VCaP (cell line): ENCODE measurements at regions not wholly inside any gene's neighbourhood (a gene's known extent, or its start where the extent isn't known, plus 50 kb on each side); places are given as distances from the start of the nearest gene placed in this dataset.

ENCODE experiments used
- H3K27ac ChIP-seq: fragments of 450-650 bp; 2 replicates; pipeline ENCODE4 v1.5.1; 2017
- TF ChIP-seq, protein P1 (sequence below): fragments of 450-650 bp; conservative IDR thresholded peaks from 2 replicates; pipeline ENCODE4 v1.5.1; 2017; ENCODE audit warnings: mild to moderate bottlenecking, moderate library complexity

DNA sequence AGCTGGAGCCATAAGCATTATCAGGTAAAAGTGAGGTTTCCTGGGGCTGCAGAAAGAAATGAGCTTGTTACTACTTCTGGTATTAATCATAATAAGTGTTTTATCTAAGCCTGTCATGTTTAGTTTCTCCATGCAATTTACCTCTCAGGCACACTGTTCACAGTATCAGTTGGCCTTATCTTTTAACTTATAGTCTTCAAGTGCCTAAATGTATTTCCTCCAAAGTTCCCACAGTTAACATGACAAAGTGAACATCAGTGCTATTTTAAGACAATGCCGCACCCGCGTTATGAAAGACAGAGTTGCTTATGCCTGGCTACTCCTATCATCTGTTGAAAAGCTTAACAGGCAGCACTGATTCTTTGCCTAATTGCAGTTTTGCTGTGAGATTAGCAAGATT, 408.7 kb upstream of the FAM241A start:
- no peak overlapping the region for H3K27ac ChIP-seq
- TF ChIP-seq, protein P1, sequence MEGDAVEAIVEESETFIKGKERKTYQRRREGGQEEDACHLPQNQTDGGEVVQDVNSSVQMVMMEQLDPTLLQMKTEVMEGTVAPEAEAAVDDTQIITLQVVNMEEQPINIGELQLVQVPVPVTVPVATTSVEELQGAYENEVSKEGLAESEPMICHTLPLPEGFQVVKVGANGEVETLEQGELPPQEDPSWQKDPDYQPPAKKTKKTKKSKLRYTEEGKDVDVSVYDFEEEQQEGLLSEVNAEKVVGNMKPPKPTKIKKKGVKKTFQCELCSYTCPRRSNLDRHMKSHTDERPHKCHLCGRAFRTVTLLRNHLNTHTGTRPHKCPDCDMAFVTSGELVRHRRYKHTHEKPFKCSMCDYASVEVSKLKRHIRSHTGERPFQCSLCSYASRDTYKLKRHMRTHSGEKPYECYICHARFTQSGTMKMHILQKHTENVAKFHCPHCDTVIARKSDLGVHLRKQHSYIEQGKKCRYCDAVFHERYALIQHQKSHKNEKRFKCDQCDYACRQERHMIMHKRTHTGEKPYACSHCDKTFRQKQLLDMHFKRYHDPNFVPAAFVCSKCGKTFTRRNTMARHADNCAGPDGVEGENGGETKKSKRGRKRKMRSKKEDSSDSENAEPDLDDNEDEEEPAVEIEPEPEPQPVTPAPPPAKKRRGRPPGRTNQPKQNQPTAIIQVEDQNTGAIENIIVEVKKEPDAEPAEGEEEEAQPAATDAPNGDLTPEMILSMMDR, result no peak

DNA sequence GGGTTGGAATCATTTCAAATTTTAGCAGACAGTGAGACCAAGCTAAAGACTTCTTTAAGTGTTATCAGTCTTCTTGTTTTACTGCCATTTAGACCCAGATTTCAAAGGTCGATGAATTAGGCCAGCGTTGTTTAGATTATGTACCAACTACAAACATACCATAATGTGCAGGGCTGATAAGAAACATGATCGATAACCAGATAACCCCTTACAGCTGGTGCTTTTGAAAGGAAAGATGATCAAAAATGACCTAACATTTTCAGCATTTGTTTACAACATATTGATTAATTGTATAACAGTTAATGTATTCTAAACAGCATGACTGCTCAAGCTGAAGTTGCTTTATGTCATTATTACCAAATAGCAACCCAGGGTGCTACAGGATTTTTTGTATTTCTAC, 400.4 kb upstream of the FAM241A start:
- H3K27ac ChIP-seq, result no peak overlapping the region
- TF ChIP-seq, protein P1, result no peak

DNA sequence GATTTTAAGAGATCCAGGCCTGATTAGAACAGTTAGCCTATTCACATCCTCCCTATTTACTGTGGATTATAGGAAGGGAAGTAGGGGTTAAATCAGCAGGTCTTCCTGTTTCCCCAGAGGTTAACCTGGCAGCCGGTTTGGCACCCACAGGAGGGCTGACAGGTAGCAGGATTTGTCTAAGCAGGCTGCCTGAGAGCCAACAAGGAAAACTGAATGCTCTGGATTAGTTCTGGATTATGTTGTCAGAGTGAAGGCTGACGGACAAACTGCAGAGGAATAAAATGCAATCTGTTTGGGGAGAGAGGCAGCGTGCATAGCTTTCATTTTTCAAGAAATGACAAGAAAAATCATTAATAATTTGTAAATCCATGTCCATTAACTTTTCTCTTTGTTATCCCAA, 397.1 kb upstream of the FAM241A start:
- TF ChIP-seq, protein P1, result no peak
- H3K27ac ChIP-seq, result no peak overlapping the region

DNA sequence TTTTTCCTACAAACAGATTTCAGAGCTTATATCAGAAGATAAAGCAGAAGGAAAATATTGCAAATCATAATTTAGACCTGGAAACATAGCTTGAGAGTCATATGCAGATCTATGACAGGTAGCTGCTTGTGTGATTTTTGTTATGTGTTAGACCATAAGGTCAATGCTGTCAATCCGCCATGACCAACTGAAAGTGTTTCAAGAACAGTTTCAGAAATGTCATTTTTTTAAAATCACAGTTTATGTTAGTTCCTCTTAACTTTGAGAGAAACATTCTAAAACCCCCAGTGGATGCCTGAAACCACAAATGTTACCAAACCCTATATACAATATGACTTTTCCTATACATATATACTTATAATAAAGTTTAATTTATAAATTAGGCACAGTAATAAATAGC, 391.3 kb upstream of the FAM241A start:
- TF ChIP-seq, protein P1, result no peak
- no peak overlapping the region for H3K27ac ChIP-seq

DNA sequence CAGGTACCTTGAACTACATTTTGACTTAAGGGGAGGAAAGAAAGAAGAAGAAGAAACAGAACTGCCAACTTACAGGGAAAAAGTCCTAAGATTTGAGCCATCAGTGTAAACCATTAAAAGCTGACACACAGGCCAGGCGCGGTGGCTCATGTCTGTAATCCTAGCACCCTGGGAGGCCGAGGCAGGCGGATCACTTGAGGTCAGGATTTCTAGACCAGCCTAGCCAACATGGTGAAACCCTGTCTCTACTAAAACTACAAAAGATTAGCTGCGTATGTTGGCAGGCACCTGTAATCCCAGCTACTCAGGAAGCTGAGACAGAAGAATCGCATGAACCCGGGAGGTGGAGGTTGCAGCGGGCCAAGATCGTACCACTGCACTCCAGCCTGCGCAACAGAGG, 389.7 kb upstream of the FAM241A start:
- H3K27ac ChIP-seq, result no peak overlapping the region

DNA sequence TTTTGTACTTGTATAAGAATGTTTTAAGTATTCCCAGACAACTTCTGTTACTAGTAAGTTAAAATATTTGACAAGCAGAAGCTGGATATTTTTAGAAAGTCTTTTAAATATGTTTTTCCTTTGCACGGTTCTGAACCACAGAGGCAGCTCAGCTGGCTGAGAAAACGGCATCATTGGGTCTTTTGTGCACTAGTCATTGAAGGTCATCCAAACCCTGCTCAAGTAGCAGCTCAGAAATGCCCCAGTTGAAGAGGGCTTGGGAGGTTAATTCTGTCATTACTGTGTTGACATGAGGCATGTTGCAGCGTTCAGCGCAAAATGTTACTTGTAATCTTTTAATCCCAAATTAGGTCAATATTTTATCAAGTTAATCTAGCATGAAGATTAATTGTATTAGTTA, 383.7 kb upstream of the FAM241A start:
- TF ChIP-seq, protein P1, result no peak
- H3K27ac ChIP-seq, result no peak overlapping the region

More for the DNA sequence above, 389.7 kb upstream of the FAM241A start:
- TF ChIP-seq, protein P1, result no peak

DNA sequence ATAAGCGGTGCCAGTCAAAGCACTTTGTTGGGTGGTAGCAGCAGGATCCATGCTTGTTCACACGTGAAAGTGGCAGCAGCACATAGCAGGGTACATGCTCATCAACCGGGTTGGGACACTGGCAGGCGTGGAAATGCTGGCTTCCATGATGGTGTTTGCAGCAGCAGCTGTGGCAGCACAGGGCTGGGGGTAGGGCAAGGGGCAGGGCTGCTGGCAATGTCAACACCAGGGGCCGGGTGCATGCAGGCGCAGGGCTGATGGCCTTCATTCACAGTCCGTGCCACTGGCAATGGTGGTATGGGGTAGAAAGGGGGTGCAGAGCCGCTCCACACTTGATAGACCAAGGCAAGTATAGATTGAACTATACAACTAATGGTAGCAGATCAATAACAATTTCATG, 374.7 kb upstream of the FAM241A start:
- TF ChIP-seq, protein P1, result no peak
- H3K27ac ChIP-seq, result no peak overlapping the region

DNA sequence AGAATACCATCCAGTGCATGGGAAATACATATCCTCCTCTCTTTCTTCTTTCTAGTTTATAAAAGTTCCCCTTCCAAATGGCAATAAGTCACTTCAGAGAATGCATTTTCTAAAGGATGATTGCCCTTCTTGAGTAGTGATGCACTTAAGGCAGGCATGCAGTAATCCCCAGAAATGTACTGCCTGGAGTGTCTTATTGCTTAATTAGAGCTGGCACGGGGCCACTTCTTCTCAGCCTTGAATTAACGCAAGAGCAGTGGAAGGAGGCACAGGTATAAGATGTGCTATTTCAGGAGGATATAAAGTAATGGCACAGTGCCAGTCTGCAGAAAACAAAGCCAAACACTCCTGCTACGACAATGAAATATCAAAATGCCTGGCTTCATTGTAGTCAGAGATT, 371.4 kb upstream of the FAM241A start:
- H3K27ac ChIP-seq, result no peak overlapping the region
- TF ChIP-seq, protein P1, result no peak
